ENCODE measurements at regions not wholly inside any gene's neighbourhood (a gene's known extent, or its start where the extent isn't known, plus 50 kb on each side); places are given as distances from the start of the nearest gene placed in this dataset.

DNA sequence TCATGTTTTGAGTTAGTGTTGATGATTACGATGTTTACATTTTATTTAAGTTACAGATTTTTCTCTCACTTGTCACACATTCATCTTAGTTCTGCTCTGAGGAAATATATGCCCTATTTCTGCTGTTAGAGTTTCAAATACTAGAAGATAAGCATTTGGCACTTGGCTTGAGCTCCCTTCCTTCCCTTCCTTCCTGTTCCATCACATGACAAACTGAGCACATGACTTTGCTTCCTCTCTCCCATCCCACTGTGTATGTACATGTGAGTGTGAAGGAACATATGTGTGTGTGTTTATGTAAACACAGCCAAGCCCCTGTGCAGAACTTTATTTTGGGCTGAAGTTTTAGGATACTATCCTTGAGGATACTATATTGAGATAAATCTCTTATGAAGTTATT lies 795.9 kb upstream of the IGFBP3 start:
- no peak for TF ChIP-seq REST (IDR thresholded peaks at IDR 0.05; ENCODE audit: insufficient read depth in 1 of 2, low read depth in 2 of 2, low read length in 2 of 2)
- TF ChIP-seq SIN3A (IDR thresholded peaks at IDR 0.05; ENCODE audit: borderline replicate concordance, insufficient read depth, low read length) = no peak
- TF ChIP-seq POLR2AphosphoS5 (IDR thresholded peaks at IDR 0.05; ENCODE audit: low read depth, low read length) = no peak
- no peak for TF ChIP-seq TAF1 (IDR thresholded peaks at IDR 0.05; ENCODE audit: borderline replicate concordance, insufficient read depth, low read length)
